GM12875 (cell line): ENCODE measurements at regions not wholly inside any gene's neighbourhood (a gene's known extent, or its start where the extent isn't known, plus 50 kb on each side); places are given as distances from the start of the nearest gene placed in this dataset.
A peak's percentile ranks its signal among the peaks of the same experiment; 100 is the strongest.
"Not testable (repeated sequence)": the region's sequence is repeated elsewhere in the genome, so short reads cannot be mapped to it uniquely, and the experiment has no call there.

Experiments used
- H3K4me3 ChIP-seq: one replicate; pipeline ENCODE4 v1.5.1; 2011; ENCODE audit warnings: low read depth, low read length, control low read depth
- TF ChIP-seq, protein P1 (sequence below): IDR thresholded peaks from 2 replicates; pipeline ENCODE4 v1.5.1; 2011; ENCODE audit warnings: low read depth, mild to moderate bottlenecking, control low read depth, inconsistent platforms, low read length, moderate library complexity, borderline replicate concordance; ENCODE audit not compliant: insufficient read depth

DNA sequence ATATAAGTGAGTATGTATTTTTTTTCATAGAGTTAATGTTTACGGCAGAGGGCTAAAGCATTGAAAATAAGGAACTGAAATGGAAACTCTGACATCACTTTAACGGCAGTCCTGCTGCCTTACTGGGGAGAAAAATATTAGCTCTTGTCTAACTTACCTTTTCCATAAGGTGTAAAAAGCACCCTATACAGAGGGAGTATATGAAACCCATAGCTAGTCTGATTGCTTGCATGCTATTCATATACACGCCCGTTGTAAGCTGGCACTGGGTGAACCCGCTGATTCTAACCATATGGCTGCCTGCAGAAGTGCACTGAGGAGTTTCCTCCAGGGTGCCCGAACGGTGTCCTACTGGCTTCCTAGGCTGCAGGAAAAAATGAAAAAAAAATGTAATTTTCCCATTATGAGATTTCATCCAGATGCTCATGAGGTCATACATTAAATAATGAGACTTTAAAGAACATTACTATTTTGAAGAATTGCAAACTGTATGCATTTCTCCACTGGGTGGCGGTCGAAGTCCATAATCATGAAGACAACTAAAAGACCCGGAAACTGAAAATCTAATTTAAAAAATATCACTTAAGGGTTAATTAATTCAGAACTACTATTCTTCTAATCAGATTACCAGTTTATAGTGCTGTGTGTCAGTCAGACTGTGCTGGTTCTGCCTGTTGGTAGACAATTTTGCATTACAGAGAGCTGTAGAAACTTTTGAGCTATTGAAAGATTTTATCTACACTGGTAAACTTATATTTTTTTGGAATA, 144.7 kb downstream of the ALX1 start:
- TF ChIP-seq, protein P1, sequence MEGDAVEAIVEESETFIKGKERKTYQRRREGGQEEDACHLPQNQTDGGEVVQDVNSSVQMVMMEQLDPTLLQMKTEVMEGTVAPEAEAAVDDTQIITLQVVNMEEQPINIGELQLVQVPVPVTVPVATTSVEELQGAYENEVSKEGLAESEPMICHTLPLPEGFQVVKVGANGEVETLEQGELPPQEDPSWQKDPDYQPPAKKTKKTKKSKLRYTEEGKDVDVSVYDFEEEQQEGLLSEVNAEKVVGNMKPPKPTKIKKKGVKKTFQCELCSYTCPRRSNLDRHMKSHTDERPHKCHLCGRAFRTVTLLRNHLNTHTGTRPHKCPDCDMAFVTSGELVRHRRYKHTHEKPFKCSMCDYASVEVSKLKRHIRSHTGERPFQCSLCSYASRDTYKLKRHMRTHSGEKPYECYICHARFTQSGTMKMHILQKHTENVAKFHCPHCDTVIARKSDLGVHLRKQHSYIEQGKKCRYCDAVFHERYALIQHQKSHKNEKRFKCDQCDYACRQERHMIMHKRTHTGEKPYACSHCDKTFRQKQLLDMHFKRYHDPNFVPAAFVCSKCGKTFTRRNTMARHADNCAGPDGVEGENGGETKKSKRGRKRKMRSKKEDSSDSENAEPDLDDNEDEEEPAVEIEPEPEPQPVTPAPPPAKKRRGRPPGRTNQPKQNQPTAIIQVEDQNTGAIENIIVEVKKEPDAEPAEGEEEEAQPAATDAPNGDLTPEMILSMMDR: peak; percentile 24; the same call in 1 of the 2 replicates
- H3K4me3 ChIP-seq: peak overlapping the region; percentile 32

DNA sequence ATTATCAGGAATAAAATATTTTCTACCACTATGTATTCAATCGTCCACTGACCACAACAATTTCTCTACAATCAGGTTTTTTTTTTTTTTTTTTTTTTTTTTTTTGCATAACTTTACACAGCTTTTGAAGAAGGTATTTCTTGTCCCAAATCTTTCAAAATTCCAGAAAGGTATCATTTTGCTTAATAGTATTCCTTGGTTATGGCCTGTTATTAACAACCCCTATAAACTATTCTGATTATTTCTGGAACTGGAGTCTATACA, 145.3 kb downstream of the ALX1 start:
- TF ChIP-seq, protein P1: no peak
- no peak overlapping the region for H3K4me3 ChIP-seq

DNA sequence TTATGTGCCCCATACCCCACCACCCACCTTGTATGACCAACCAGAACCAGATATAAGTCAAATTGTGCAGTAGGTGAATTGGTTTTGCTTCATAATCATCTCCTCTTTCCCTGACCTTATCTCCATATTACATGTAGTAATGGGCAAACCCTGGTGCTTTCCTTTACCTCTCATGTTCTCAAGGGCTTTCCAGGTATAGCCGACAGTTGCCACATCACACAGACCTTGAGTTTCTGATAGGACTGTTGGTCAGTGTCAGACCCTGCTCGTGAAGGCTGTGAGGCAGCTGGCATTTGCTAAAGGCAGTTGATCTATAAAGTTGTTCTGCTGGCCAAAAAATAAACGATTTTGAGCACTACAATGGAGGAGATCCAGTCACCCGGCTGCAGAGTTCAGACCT, 145.9 kb downstream of the ALX1 start:
- H3K4me3 ChIP-seq: no peak overlapping the region
- TF ChIP-seq, protein P1: no peak

DNA sequence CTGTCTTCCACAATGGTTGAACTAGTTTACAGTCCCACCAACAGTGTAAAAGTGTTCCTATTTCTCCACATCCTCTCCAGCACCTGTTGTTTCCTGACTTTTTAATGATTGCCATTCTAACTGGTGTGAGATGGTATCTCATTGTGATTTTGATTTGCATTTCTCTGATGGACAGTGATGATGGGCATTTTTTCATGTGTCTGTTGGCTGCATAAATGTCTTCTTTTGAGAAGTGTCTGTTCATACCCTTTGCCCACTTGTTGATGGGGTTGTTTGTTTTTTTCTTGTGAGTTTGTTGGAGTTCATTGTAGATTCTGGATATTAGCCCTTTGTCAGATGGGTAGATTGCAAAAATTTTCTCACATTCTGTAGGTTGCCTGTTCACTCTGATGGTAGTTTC, 153.1 kb downstream of the ALX1 start:
- not testable (repeated sequence) for H3K4me3 ChIP-seq

DNA sequence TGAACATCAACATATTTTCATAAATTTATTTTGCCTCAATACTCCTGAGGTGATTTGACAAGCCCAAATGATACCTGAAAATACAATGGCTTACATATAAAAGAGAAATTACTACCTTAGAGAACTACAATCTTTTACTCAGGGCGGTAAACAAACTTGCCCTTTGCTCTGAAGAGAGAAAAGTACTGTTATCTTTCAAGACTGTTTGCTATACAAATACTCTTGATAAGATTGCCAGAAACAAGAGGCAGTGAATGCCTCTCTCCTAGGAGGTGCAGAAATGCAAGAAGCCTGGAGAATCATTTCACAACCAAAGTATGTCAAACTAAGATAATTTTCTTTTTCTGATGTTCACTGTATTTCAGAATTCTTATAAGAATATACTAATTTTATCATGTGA, 160.3 kb downstream of the ALX1 start:
- TF ChIP-seq, protein P1: no peak
- H3K4me3 ChIP-seq: no peak overlapping the region

DNA sequence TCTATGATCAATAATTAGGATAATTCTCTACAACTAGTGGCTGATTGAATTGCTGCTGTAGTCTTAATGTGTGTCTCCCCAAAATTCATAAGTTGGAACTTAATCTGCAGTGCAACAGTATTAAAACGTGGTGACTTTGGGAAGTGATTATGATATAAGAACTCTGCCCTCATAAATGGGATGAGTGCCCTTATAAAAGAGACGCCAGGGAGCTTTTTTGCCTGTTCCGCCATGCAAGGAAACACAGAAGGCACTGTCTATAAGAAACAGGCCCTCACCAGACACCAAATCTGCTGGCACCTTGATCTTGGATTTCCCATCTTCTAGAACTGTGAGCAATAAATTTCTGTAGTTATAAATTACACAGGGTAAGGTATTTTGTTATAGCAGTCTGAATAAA, 161.0 kb downstream of the ALX1 start:
- TF ChIP-seq, protein P1: no peak

DNA sequence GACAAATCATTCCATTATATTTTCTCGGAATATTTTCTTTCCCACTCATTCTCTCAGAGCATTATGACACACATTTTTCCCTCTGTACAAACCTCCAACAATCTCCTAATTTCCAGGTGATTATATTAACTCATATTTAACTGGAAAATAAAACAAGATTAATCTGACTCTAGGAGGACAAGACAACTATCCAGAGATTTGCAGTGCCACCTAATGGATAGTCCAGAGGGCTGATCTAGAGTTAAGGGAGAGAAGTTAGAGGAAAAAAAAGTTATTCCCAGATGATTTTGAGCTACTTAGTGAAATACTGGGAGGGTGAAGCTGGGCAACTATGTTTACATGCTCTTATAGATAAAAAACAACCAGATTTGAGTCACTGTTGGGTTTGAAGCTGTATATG, 161.7 kb downstream of the ALX1 start:
- TF ChIP-seq, protein P1: no peak
- no peak overlapping the region for H3K4me3 ChIP-seq

More for the DNA sequence above, 161.0 kb downstream of the ALX1 start:
- H3K4me3 ChIP-seq: no peak overlapping the region
